GM12878 (cell line): ENCODE measurements at regions not wholly inside any gene's neighbourhood (a gene's known extent, or its start where the extent isn't known, plus 50 kb on each side); places are given as distances from the start of the nearest gene placed in this dataset.

Experiments
- CHD2 ChIP-seq: IDR thresholded peaks from 2 replicates; pipeline ENCODE4 v1.6.1; 2011; ENCODE audit warnings: low read depth, low read length, improper control_type of control experiment, borderline replicate concordance
- FOXK2 ChIP-seq: fragments of 450-650 bp; IDR thresholded peaks from 2 replicates; pipeline ENCODE4 v1.6.1; 2017; ENCODE audit warnings: mild to moderate bottlenecking, moderate library complexity
- GABPA ChIP-seq: IDR thresholded peaks from 2 replicates; pipeline ENCODE4 v1.6.1; 2014; ENCODE audit warnings: antibody characterized with exemption, low read depth, mild to moderate bottlenecking, inconsistent platforms
- HDAC6 ChIP-seq: fragments of 200-600 bp; sonication (generic); IDR thresholded peaks from one replicate; pipeline ENCODE4 v1.8.0; 2017; ENCODE audit warnings: antibody characterized with exemption; ENCODE audit not compliant: unreplicated experiment
- JUNB ChIP-seq: IDR thresholded peaks from 2 replicates; pipeline ENCODE4 v1.6.1; 2016; ENCODE audit warnings: antibody characterized with exemption, mild to moderate bottlenecking
- MTA2 ChIP-seq: fragments of 450-650 bp; IDR thresholded peaks from 2 replicates; pipeline ENCODE4 v1.6.1; 2016; ENCODE audit warnings: low read depth, mild to moderate bottlenecking, moderate library complexity
- PAX8 ChIP-seq: fragments of 450-650 bp; IDR thresholded peaks from 2 replicates; pipeline ENCODE4 v1.6.1; 2017; ENCODE audit warnings: mild to moderate bottlenecking, moderate library complexity
- POU2F2 ChIP-seq: IDR thresholded peaks from 3 replicates; pipeline ENCODE4 v1.6.1; 2011; ENCODE audit warnings: low read depth, mild to moderate bottlenecking, low read length, borderline replicate concordance
- RB1 ChIP-seq: fragments of 450-650 bp; formaldehyde crosslinking; IDR thresholded peaks from 2 replicates; pipeline ENCODE4 v1.6.1; 2017; ENCODE audit warnings: mild to moderate bottlenecking, borderline replicate concordance
- SMAD5 ChIP-seq: IDR thresholded peaks from 2 replicates; pipeline ENCODE4 v1.6.1; 2016; ENCODE audit warnings: antibody characterized with exemption, low read depth
- WRNIP1 ChIP-seq: IDR thresholded peaks from 2 replicates; pipeline ENCODE4 v1.6.1; 2011; ENCODE audit warnings: low read depth, low read length, improper control_type of control experiment, borderline replicate concordance
- TF ChIP-seq, protein P1 (sequence below): fragments of 450-650 bp; IDR thresholded peaks from 2 replicates; pipeline ENCODE4 v1.6.1; 2018; ENCODE audit warnings: borderline replicate concordance, mild to moderate bottlenecking; ENCODE audit not compliant: partially characterized antibody
- TF ChIP-seq, protein P2 (sequence below): fragments of 450-650 bp; conservative IDR thresholded peaks from 2 replicates; pipeline ENCODE4 v1.6.1; 2017; ENCODE audit warnings: mild to moderate bottlenecking, moderate library complexity

DNA sequence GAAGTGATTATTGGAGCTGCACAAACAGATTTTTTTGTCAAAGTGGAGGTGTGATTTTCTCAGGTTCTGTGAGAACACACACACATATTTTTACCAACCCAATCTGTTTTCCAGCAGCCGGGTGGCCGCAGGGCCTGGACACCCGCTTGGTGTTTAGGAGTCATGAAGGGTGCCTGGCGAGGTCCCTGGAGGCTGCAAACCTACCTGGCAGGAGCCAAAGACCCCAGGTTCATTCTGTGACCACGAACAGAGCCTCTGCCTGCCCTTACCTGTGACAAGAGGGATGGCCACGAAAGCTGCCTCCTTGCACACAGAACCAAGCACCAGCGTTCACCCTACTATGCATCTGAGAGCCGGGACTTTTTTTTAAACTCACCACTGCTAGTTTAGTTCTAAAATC lies 64.3 kb upstream of the ID2 start (continued):
- TF ChIP-seq, protein P1, sequence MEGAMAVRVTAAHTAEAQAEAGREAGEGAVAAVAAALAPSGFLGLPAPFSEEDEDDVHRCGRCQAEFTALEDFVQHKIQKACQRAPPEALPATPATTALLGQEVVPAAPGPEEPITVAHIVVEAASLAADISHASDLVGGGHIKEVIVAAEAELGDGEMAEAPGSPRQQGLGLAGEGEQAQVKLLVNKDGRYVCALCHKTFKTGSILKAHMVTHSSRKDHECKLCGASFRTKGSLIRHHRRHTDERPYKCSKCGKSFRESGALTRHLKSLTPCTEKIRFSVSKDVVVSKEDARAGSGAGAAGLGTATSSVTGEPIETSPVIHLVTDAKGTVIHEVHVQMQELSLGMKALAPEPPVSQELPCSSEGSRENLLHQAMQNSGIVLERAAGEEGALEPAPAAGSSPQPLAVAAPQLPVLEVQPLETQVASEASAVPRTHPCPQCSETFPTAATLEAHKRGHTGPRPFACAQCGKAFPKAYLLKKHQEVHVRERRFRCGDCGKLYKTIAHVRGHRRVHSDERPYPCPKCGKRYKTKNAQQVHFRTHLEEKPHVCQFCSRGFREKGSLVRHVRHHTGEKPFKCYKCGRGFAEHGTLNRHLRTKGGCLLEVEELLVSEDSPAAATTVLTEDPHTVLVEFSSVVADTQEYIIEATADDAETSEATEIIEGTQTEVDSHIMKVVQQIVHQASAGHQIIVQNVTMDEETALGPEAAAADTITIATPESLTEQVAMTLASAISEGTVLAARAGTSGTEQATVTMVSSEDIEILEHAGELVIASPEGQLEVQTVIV: no peak
- TF ChIP-seq RB1 (no peak), PAX8 (no peak), POU2F2 (no peak), MTA2 (no peak), JUNB (no peak), FOXK2 (no peak), GABPA (no peak), SMAD5 (no peak), WRNIP1 (no peak), CHD2 (no peak), HDAC6 (no peak)
- TF ChIP-seq, protein P2, sequence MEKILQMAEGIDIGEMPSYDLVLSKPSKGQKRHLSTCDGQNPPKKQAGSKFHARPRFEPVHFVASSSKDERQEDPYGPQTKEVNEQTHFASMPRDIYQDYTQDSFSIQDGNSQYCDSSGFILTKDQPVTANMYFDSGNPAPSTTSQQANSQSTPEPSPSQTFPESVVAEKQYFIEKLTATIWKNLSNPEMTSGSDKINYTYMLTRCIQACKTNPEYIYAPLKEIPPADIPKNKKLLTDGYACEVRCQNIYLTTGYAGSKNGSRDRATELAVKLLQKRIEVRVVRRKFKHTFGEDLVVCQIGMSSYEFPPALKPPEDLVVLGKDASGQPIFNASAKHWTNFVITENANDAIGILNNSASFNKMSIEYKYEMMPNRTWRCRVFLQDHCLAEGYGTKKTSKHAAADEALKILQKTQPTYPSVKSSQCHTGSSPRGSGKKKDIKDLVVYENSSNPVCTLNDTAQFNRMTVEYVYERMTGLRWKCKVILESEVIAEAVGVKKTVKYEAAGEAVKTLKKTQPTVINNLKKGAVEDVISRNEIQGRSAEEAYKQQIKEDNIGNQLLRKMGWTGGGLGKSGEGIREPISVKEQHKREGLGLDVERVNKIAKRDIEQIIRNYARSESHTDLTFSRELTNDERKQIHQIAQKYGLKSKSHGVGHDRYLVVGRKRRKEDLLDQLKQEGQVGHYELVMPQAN: no peak
